ENCODE measurements at regions not wholly inside any gene's neighbourhood (a gene's known extent, or its start where the extent isn't known, plus 50 kb on each side); places are given as distances from the start of the nearest gene placed in this dataset.
A peak's percentile ranks its signal among the peaks of the same experiment; 100 is the strongest.

DNA sequence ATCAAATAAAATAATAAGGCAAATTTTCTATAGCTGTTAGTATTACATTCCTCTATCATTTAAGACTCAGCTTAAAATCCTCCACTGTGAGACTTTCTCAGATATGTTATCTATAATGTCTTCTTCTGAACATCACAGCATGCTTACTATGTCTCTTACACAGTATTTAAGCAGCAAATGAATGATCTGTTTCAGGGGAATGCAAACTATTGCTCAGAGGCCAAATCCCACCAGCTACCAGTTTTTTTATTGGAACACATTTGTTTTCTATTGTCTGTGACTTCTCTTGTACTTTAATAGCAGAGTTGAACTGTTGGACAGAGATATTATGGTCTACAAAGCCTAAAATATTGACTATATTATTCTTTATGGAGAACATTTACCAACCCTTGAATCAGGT is 59.6 kb downstream of the C3orf38 start:
- no peak for DNase-seq (ENCODE audit: low spot score)

DNA sequence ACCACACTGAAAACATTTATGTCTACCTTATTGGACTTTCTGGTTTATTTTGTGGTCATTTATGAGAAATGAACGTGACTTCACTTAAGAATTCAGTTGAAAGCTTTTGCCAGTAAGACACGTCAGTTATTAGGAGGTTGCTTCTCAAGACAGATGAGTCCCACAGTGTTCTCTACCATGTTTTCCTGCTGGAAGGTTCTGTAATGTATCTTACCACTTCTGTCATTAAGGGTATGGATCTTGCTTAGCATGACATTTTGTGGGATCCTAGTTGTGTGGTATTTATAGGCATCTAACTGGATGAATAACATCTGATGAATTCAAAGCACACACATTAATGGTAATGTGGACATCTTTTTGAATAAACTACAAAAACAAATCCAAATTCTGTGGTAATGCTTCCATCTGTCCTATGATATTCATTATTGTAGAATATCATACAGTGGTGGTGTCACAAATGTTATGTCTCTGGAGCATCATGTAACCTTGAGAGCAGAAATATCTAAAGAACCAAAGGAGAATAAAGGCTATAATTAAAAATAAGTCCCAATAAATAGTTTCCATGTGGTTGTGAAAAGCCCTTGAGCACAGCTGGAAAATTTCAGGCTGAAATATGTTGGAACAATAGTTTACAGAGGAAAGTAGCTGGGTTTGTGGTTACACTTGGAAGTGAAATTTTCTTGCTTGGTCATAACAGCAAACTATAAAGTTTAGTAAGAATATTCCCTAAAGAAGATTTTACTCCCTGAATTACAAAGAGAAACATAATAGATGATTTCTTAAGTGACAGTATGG is 61.5 kb downstream of the C3orf38 start:
- no peak for DNase-seq (ENCODE audit: low spot score)

DNA sequence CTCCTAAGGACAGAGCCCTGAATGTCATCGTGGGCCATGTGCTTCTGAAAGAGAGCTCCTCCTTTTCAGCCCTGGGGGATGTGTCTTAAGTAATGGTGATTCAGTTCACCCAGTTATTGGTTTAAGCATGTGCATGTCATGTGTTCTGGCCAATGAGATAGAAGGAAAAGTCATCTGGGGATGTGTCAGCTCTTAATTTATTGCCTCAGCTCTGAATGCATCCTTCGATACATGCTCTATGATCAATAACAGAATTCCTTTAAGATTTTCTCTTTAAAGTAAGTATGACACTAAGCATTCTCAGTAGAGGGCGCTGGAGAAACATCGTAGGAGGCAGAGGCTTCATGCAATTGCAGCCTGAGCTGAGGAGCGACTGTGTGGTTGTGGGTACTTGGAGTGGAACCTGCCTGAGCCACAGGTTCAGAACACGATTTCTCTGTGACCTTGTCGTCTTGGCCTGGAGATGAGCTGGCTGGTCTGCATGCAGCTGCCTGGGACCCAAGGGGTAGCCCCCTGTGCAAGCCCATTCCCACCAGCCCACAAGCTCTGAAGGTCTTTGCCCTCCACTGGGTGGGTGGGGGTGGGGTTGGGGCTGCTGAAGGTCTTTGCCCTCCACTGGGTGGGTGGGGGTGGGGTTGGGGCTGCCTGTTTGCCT is 69.5 kb downstream of the C3orf38 start:
- peak; percentile 80 for DNase-seq (ENCODE audit: low spot score)

DNA sequence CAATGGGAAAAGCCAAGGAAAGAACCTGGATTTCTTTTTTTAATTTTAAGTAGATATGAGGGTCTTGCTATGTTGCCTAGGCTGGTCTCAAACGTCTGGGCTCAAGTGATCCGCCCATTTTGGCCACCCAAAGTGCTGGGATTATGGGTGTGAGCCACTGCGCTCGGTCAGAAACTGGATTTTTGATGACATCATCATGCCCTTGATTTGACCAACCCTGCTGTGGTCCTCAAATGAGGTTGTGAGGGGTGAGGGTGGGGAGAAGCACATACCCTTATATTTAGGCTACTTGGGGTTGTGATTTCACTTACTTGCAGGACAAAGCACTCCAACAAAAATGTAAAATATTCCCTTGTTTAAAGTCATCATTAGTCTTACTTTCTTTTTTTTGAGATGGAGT is 70.4 kb downstream of the C3orf38 start:
- DNase-seq (ENCODE audit: low spot score), result no peak

DNA sequence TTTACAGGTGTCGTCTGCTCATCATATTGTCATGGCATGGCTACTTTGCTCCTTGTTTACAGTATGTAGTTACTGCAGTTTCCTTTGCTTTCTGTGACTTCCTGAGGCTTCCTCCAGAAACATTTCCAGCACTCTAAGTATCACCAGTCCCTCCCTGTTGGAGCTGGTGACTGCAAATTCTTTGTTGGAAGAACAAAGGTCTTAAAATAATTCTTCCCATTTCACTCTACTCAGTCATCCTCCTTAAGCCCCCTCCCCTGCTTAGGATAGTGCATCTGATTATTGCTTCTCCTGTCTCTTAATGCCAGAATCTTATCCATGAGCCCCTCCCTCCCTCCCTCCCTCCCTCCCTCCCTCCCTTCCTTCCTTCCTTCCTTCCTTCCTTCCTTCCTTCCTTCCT is 72.0 kb downstream of the C3orf38 start:
- no peak for DNase-seq (ENCODE audit: low spot score)

DNA sequence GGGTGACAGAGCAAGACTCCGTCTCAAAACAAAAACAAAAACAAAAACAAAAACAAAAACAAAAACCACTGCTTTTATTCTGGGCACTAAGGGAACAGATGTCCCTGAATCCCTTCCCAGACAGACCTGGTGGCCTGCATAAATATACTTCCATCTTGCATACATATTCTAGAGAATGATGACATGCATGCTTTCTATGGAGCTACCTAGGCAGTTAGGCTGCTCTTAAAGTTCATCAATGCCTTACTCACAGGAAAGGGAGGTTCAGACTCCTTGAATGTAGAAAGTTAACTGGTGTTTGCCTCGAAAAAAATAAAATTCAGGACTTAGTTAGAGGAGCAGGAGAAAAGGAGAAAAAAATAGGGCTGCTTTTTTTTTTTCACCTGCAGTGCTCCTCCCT is 72.6 kb downstream of the C3orf38 start:
- no peak for DNase-seq (ENCODE audit: low spot score)

DNA sequence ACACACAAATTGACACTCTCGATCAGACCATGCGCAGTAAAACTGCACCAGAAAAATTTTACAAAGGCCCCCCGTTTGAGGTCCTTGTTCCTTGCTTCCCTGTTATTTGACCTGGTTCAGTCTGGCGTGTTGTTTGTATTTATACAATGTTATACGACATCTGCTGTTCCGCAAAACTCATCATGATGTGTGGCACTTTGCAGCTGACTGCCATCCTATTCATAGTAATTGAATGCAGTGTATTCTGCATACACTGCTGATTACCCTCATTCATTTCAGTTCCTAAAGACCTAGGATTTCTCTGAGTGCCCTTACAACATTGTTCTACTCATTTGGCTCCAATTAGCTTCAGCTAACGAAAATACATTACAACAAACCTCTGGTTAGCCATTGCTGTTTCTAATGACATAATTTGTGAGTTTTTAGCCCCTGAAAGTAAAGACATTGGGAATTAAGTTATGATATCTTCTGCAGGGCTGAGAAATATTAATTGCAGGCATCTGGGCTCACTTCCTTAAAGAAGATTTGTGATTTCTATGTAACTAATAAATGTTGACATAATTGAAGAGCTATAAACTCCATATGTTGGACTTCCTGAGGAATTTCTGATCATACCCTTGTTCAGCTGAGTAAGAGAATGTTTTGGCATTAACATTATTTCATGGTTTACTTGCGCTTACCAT is 75.7 kb downstream of the C3orf38 start:
- peak; percentile 29 for DNase-seq (ENCODE audit: low spot score)

DNA sequence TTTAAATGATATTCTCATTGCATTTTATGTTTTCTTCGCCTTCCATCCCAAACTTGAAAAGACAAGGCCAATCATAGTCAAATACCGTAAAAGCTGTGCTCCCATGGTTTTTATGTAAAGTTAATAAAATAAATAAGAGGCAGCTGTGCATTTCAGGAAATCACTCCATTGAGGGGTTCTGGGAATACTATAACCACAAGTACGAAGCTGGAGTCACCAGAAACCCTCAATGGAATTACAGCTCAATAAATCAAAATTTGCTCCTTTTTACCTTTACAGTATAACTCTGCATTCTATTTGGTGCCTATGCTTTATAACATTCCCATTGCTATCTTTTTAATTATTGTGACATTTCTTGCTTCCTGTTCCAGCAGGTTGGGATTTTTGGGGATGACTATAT is 77.2 kb downstream of the C3orf38 start:
- DNase-seq (ENCODE audit: low spot score), result no peak

DNA sequence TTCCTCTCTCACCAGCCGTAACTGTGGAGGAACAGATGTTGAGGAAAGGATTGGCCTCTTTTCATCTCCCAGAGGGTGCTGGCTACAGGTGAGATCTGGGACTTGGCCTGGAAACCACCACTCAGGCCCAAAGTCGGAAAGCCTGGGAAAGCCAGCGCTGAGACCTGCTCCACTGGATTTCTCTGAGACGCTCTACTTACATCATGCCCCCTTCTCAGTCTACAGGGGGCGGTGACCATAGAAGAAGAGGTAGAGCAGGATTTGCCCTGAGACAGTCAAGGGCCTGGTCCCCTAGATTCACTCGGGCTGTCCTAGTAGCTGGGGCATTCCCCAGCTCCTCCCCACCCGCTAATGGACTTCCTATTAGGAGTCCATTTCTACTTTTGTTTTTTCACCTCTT is 80.9 kb downstream of the C3orf38 start:
- no peak for DNase-seq (ENCODE audit: low spot score)

DNA sequence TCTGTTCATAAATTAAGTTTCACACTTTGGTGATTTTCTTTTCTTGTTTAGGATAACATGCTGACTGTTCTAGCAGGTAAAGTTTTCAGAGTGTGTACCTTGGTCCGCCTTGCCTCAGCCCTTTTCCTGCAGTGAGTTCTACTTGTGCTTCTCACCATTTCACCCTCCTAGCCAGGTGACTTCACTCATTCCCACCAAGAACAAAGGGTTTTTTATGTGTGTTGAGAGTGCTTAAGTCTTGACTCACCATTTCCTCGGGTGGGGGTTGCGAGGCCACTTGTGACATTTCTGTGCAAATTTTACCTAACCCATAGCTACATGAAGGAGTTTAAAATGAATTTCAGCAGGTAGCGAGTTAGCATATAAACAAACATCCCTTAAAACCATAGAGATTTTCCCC is 81.4 kb downstream of the C3orf38 start:
- no peak for DNase-seq (ENCODE audit: low spot score)

DNA sequence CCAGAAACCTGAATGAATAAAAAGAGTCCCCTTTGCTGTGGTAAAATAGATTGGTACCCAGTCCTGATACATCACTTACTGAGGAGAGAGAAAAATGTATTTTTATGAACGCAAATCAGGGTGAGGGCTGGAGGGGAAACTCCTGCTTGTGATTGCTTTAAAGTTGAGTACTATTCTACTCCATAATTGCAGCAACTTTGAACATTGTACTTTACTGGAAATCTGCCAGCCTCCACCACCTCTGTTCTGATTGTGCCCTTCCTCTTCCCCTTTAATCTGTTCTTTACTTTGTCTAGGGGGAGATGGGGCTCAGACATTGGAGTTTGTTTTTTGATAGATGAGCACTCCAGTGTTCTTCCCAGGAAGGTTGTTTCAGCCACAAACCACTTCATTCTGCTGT is 81.9 kb downstream of the C3orf38 start:
- DNase-seq (ENCODE audit: low spot score), result no peak

DNA sequence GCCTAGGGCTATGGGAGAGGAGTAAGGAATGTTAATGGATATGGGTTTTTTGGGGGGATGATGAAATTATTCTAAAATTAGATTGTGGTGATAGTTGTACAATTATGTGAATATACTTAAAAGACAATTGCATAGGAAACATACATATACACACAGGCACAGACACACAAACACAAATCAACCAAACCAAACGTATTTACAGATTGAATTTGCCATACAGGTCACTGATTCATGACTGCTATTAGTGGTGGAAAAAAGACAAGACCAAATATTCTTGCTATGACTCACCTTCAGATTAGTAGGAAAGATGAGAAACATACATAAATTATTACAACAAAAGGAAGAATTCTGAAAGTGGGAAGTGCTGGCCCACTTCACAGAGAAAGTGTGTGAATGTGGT is 85.3 kb downstream of the C3orf38 start:
- no peak for DNase-seq (ENCODE audit: low spot score)

DNA sequence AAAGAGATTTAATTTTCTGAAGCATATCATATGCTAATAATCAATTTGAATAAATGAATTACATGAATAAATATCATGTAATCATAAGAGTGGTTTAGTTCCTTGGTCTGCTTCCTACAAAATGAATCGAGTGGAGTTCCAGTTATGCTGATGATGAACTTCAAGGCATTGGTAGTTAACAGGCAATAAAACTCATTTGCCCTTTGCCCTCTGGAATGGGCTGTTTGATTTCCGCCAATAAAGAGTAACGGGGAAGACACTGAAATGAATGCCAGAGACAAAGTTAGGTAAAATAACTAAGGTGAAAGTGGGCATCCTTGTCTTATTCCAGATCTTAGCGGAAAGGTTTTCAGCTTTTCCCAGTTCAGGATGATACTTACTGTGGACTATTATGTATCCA is 90.1 kb downstream of the C3orf38 start:
- no peak for DNase-seq (ENCODE audit: low spot score)

DNA sequence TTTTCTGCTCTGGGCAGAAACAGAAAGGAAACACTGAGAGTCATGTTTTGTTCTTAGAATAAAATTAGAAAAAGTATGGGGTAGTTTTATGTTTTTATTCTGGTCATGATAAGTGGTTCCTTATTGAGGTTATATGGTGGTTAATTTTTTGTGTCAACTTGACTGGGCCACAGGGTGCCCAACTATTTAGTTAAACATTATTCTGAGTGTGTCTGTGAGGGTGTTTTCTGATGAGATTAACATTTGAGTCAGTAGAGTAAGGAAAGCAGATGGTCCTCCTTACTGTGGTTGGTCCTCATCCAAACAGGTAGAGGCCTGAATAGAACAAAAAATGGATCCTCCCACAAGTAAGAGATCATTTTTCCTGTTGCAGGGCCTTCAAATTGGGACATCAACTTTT is 98.9 kb downstream of the C3orf38 start:
- DNase-seq (ENCODE audit: low spot score), result no peak

DNA sequence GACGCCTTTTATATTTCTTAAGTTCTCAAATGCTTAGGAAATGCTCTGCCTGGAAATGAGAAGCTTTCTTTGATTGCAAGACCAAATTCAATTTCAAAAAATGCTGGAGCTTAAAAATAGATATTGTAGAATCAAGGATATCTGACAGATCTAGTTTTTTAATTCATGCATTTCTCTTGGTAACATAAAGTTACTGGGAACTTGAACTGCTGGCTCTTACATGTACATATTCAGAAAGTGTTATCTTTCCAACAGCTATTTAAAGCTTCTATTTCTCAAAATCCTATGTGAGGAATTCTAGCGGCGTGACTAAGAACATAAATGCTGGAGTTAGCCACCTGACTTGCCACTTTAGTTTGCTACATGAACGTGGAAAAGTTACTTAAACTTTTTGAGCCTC is 109.3 kb downstream of the C3orf38 start:
- no peak for DNase-seq (ENCODE audit: low spot score)

DNA sequence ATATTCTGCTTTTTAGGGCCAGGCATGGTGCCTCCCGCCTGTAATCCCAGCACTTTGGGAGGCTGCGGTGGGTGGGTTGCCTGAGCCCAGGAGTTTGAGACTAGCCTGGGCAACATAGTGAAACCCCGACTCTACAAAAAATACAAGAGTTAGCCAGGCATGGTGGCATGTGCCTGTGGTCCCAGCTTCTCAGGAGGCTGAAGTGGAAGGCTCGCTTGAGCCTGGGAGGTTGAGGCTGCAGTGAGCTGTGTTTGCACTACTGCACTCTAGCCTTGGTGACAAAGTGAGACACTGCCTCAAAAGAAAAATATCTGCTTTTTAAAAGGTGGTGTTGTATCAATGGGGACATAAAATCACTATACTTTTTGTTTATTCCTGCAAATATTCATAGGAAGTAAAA is 112.8 kb downstream of the C3orf38 start:
- no peak for DNase-seq (ENCODE audit: low spot score)

DNA sequence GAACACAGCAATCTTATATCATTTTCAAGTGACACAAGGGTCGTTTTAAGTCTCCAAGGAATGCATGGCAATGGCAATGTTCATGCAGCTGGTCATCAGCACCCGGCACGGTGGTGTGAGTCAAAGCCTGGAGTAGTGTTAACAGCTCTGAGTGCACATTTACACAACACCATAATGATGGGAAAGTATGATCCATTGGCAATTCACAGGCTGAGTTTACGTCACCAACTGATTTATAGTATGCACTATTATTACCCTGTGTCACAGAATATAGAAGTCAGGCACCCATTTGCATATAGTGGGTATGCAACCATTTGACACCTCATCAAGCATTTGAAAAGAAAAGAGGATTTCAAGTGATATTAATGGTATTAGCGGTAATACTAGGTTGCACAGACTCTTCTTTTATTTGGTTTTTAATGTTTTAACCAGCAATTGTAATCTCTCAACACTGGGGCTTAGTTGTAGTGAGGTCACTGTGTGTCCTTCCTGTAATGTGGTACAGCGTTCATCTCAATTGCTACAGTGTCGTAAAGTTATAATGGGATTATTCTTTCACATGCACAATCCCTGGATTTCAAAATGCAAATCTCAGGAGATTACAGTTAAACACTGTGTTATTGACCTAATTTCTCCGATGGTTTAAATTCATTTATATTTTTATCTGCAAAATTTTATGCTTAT is 113.8 kb downstream of the C3orf38 start:
- peak; percentile 20 for DNase-seq (ENCODE audit: low spot score)

DNA sequence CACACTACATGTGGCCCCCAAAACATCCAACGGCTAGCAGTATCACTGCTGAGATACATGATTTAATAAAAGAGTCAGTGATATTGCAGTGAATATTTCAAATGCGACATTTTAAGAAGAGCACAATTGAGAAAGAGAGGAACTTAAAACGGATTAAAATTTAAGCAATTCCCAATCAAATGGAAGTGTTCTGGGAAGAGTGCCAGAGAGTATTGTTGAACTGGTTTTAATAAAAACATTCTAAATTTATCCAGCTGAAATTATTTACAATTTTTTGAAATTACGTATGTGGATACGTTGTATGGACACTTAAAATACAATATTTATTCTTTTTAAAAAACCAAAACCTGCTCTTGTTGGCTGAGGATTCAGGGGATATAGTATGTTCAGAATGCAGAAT is 117.7 kb downstream of the C3orf38 start:
- DNase-seq (ENCODE audit: low spot score), result no peak

DNA sequence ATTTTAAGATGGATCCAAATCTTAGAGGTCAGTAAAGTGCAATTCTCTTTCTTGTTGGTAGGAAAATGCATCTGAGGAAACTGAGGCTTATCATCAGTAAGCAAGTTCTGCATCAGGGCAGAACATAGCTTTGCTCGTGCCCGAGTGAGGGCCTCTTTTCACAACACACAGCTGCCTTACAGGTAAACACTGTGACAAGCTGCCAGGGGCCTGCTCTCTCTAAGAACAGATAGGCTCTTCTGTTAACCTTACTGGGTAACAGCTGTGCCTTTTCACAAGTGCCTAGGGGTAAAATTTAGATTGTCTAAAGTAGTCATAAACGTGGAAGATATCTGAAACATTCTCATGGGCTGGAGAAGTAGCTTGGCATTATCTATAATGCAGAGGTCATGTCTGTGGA is 118.1 kb downstream of the C3orf38 start:
- no peak for DNase-seq (ENCODE audit: low spot score)

DNA sequence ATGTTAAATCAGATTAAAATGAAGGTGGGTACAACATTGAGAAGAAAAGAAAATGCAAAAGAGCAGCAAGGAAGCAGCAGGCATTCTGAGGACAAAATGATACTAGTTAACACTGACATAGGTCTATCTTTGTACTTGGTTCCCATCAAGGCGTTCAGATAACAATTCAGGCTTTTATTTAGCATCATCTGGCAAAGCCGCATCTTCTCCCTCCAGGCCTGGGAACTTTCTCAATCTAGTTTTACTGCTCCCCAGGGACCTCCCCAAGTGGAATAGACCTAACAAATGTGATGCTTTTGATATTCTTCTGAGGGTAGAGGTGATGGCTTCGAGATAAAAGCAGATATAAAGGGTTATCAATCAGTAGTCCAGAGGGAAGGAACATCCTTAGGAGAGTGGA is 130.6 kb downstream of the C3orf38 start:
- DNase-seq (ENCODE audit: low spot score), result no peak

DNA sequence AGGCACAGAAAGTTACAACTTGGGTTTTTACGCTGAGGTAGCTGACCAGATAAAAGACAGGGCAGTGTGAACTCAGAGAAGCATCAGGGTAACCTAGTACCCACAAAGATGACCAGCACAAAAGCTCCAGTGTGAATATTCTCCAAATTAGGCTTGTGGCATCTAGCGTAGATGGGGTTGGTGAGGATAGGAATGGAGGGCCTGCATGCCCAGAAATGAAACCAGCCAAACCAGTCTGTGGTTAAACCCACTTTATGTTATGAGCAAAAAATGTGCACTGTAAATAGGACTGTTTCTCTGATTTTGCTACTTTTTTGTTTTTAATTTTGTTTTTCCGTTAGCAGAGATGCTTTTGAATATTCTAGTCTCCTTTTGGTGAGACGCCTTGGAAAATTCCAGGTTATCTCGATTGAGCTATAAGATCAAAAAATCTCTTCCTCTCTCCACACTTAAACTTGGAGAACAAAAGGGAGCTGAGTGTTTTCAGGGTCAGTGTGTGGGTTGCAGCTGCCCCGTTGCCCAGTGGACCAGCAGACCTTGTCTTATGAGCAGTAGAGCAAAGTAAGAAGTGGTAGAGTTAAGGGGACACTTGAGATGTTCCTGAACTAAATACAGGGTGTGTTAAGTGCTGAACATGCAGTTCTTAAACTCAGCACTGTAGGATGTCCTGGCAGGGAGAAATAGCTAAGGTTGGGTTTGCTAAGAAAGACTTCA is 132.9 kb downstream of the C3orf38 start:
- DNase-seq (ENCODE audit: low spot score), result no peak

DNA sequence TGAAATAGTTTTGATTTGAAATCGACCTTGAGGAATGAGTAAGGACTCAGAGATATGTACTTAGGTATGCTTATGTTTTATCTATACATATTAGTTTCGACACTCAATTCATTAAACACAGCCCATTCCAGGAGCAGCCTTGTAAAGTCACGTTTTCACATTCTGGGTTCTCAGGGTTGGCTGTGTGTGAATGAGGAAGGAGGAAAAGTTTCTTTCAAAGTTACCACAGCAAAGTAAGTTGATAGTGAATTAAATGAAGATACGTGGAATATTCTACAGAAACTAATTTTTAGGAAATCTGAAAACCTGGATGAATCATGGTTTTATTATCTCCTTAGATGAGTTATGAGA is 133.5 kb downstream of the C3orf38 start:
- DNase-seq (ENCODE audit: low spot score), result no peak

Data from pons (tissue), 1 donor.